ENCODE measurements at regions not wholly inside any gene's neighbourhood (a gene's known extent, or its start where the extent isn't known, plus 50 kb on each side); places are given as distances from the start of the nearest gene placed in this dataset.
A peak's percentile ranks its signal among the peaks of the same experiment; 100 is the strongest.

DNA sequence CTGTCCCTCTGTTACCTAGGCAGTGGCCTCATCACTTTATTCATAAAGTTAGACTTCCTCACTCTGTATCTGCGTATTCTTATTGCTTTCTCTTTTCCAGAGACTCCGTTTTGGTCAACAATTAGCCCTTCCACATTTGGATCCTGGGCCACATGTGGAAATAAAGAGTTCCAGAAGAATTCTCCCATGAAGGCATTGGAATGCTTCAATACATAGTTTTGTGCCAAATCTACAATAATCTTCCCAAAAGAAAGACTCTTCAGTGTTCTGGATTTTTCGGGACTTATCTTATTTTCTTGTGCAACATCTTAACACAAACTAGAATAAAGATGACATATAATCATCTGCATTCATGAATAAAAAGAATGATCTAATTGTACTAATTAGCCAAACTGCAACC is 187.7 kb upstream of the BMP2 start:
- WGBS, 5 donors, result 81 to 95% (median 87%) methylated on average over 3 of the region's 3 CpGs
- TF ChIP-seq POLR2AphosphoS5 (IDR thresholded peaks at IDR 0.05), result no peak
- intact Hi-C loops (cut with DNase I; ENCODE audit: low total_unique reads), result no loop called here
- Histone ChIP-seq H3K4me1 (peaks cover 0 to 13% (median 8%) of the 10 kb centered on the region in 4 donors), H3K9me3 (no peaks in the 10 kb centered on the region), H3K4me3 (no peak overlapping the region), H3K36me3 (no peaks in the 10 kb centered on the region), H3K27ac (no peak overlapping the region), H3K27me3 (no peaks in the 10 kb centered on the region)
- no peak for DNase-seq

GRCh38 chr20:6579417-6579816 is 188.1 kb upstream of the BMP2 start:
- Histone ChIP-seq H3K36me3 (no peaks in the 10 kb centered on the region), H3K4me3 (no peak overlapping the region), H3K9me3 (no peaks in the 10 kb centered on the region), H3K27ac (no peak overlapping the region), H3K4me1 (peaks cover 0 to 13% (median 8%) of the 10 kb centered on the region in 4 donors), H3K27me3 (no peaks in the 10 kb centered on the region)
- 88 to 97% (median 91%) methylated on average over 5 of the region's 5 CpGs for WGBS, 5 donors
- DNase-seq, result no peak
- no peak for TF ChIP-seq POLR2A (IDR thresholded peaks at IDR 0.05)
- TF ChIP-seq POLR2AphosphoS5 (IDR thresholded peaks at IDR 0.05), result no peak
- no peak for TF ChIP-seq CTCF (IDR thresholded peaks at IDR 0.05)
- no peak for TF ChIP-seq EP300 (IDR thresholded peaks at IDR 0.05)
- intact Hi-C loops (cut with DNase I; ENCODE audit: low total_unique reads), result no loop called here

DNA sequence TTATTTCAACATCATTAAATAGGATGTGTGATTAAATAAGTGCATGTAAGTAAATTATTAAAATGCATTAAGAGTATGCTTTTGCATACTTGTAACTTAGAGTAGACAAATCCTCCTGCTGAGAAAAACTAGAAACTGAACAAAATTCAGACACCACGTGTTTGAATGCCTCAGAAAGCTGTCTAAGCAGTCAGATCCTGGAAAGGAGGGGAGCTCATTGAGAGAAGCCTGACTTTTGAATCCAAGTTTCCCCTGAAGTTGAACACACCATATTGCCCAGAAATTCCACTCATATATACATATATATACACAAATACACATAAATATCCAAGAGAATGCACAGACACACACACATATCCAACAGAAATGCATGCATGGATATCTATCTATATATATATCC is 190.0 kb upstream of the BMP2 start:
- Histone ChIP-seq H3K27ac (no peak overlapping the region), H3K36me3 (no peaks in the 10 kb centered on the region), H3K4me1 (peaks cover 0 to 7% (median 6%) of the 10 kb centered on the region in 4 donors), H3K27me3 (no peaks in the 10 kb centered on the region), H3K4me3 (no peak overlapping the region), H3K9me3 (no peaks in the 10 kb centered on the region)
- WGBS, 5 donors, result 65 to 86% (median 71%) methylated on average over 1 of the region's 1 CpG
- no peak for DNase-seq
- TF ChIP-seq POLR2A (IDR thresholded peaks at IDR 0.05) (no peak), POLR2AphosphoS5 (IDR thresholded peaks at IDR 0.05) (no peak), CTCF (IDR thresholded peaks at IDR 0.05) (no peak), EP300 (IDR thresholded peaks at IDR 0.05) (no peak)
- intact Hi-C loops (cut with DNase I; ENCODE audit: low total_unique reads), result no loop called here

DNA sequence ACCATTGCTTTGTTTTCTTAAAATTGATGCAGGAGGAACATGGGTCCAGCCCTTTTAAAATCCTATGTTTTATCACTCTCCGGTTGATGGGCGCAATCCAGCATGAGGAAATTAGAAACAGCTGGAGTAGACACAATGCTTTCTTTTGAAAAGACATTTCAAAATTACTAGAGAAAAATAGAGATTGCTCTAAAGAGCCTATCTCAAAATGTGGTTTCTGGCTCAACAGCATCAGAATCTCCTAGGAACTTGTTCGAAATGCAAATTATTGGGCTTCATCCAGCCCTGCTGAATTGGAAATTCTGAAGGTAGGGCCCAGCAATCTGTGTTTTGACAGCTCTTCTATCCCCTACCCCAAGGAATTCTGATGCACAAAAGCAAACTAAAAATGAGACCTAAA is 190.8 kb upstream of the BMP2 start:
- Histone ChIP-seq H3K4me3 (no peak overlapping the region), H3K36me3 (no peaks in the 10 kb centered on the region), H3K4me1 (peaks cover 0 to 7% (median 5%) of the 10 kb centered on the region in 4 donors), H3K27me3 (no peaks in the 10 kb centered on the region), H3K27ac (no peak overlapping the region), H3K9me3 (no peaks in the 10 kb centered on the region)
- intact Hi-C loops (cut with DNase I; ENCODE audit: low total_unique reads), result no loop called here
- 68 to 86% (median 74%) methylated on average over 3 of the region's 3 CpGs for WGBS, 5 donors
- TF ChIP-seq POLR2A (IDR thresholded peaks at IDR 0.05) (no peak), POLR2AphosphoS5 (IDR thresholded peaks at IDR 0.05) (no peak), CTCF (IDR thresholded peaks at IDR 0.05) (no peak), EP300 (IDR thresholded peaks at IDR 0.05) (no peak)
- DNase-seq, result no peak

- H3K27ac ChIP-seq, result no peak overlapping the region
- no peaks in the 10 kb centered on the region for H3K9me3 ChIP-seq
- intact Hi-C loops (cut with DNase I; ENCODE audit: low total_unique reads), result no loop called here
- no peak for TF ChIP-seq EP300 (IDR thresholded peaks at IDR 0.05)
- no peak for TF ChIP-seq POLR2AphosphoS5 (IDR thresholded peaks at IDR 0.05)
- no peak for TF ChIP-seq CTCF (IDR thresholded peaks at IDR 0.05)
- no peak for TF ChIP-seq POLR2A (IDR thresholded peaks at IDR 0.05)
- H3K27me3 ChIP-seq, result no peaks in the 10 kb centered on the region
- no peaks in the 10 kb centered on the region for H3K36me3 ChIP-seq
- no peak overlapping the region for H3K4me3 ChIP-seq
- DNase-seq, result peak in 1 of 2 donors; percentile 40
- WGBS, 5 donors, result 22 to 33% (median 27%) methylated on average over 7 of the region's 7 CpGs
- H3K4me1 ChIP-seq, result peaks cover 0 to 7% (median 5%) of the 10 kb centered on the region in 4 donors
These were observed 191.5 kb upstream of the BMP2 start for GRCh38 chr20:6575912-6576401.
